ENCODE measurements at regions not wholly inside any gene's neighbourhood (a gene's known extent, or its start where the extent isn't known, plus 50 kb on each side); places are given as distances from the start of the nearest gene placed in this dataset.

- no peak for DNase-seq (ENCODE audit: low read depth in 2 of 3, low spot score in 2 of 3)
These were observed 55.5 kb downstream of the DRD1 start for GRCh38 chr5:175388531-175388930.

- no peak for DNase-seq (ENCODE audit: low read depth in 2 of 3, low spot score in 2 of 3)
These were observed 56.8 kb downstream of the DRD1 start for GRCh38 chr5:175387144-175387543.

GRCh38 chr5:175386526-175386925, 57.5 kb downstream of the DRD1 start:
- DNase-seq (ENCODE audit: low read depth in 2 of 3, low spot score in 2 of 3): no peak

DNA sequence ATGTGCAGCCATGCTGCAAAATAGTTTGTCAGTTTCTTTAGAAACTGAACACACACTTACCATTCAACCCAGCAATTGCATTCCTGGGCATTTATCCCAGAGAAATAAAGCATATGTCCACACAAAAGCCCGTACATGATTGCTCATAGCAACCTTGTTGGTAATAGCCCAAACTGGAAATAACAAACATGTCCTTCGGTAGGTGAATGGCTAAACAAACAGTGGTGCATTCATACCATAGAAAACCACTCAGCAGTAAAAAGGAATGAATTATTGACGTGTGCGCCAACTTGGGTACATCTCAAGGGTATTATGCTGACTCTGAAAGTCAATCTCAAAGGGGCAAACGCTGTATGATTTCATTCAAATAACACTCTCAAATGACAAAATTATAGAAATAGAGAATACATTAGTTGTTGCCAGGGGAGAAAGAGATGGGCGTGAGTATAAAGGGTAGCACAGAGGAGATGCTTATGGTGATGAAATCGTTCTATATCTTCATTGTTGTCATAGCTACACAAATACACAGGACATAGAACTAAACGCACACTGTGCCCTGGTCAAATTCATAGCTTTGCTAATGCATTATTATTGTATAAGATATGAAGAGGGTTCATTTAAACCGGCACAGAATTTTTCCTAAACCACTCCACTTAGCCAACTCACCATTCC, 58.2 kb downstream of the DRD1 start:
- no peak for DNase-seq (ENCODE audit: low read depth in 2 of 3, low spot score in 2 of 3)

DNA sequence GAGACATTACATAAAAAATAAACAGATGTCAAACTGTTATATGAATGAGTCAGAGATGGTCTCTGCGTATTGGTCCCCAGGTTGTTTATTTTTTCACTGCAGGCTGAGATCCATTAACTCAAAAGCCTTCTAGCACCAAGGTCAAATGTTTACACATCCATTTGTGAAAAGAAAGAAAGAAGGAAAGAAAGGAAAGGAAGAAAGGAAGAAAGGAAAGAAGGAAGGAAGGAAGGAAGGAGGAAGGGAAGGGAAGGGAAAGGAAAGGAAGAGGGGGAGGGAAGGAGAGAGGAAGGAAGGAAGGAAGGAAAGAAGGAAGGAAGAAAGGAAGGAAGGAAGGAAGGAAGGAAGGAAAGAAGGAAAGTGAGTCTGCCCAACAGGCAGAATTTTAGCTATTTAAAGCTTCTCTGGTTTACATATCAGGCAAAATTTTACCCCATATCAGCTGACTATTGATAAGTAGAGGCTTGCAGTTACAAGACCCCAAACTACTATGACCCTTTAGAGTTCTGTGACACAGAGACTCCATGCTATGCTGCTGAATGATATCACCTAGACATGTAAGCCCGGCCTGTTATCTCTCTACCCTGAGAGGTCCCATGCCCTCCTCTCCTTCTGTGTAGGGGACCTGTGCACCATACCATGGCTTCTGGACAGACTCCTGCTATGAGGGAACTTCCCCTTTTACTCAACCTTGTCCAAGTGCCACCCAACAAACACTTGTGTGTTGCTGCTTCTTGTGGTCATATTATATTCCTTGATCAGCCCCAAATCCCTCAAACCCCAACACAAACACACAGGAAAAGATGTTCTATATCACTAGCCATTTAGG, 59.0 kb downstream of the DRD1 start:
- DNase-seq (ENCODE audit: low read depth in 2 of 3, low spot score in 2 of 3): no peak

DNA sequence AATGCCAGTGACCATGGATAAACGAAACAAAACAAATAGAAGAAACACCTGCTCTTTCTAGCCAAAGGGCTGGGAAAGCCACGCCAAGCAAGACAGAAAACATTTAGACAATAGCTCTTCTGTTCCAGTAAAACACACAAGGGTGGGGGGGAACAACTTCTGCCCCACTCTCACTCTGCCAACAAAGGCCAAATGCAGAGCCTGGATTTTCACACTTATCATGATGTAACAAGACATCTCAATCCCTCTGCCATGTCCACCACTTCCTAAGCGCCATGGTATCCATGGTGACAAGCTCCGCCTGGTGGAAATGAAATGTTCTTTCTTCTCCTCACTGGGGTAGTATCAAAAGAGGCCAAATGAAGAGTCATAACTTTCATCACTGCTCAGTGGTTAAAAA, 60.6 kb downstream of the DRD1 start:
- DNase-seq (ENCODE audit: low read depth in 2 of 3, low spot score in 2 of 3): no peak

DNA sequence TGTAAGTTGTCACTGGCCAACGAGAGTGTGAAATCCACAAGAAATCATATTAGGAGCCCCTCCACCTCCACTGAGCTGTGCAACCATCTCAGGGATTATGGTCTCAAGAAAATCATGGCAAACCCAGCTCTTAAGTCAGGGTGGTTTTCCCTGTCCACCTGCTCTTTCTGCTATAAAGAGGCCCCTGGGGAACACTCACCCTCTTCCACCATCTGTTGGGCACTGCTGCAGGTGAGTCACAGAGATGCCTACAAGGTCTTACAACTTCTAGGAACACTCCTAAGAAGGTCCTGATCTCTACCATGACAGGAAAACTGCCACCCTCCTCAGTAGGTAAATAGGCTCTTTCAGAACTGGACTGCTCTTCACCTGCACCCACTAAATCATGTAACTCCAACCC, 61.8 kb downstream of the DRD1 start:
- DNase-seq (ENCODE audit: low read depth in 2 of 3, low spot score in 2 of 3): no peak

- DNase-seq (ENCODE audit: low read depth in 2 of 3, low spot score in 2 of 3): no peak
These were observed 62.9 kb downstream of the DRD1 start for GRCh38 chr5:175381130-175381529.

- no peak for DNase-seq (ENCODE audit: low read depth in 2 of 3, low spot score in 2 of 3)
These were observed 63.3 kb downstream of the DRD1 start for GRCh38 chr5:175380701-175381100.

- DNase-seq (ENCODE audit: low read depth in 2 of 3, low spot score in 2 of 3): no peak
These were observed 64.1 kb downstream of the DRD1 start for GRCh38 chr5:175379867-175380266.

- DNase-seq (ENCODE audit: low read depth in 2 of 3, low spot score in 2 of 3): no peak
These were observed 65.4 kb downstream of the DRD1 start for GRCh38 chr5:175378444-175379028.

DNA sequence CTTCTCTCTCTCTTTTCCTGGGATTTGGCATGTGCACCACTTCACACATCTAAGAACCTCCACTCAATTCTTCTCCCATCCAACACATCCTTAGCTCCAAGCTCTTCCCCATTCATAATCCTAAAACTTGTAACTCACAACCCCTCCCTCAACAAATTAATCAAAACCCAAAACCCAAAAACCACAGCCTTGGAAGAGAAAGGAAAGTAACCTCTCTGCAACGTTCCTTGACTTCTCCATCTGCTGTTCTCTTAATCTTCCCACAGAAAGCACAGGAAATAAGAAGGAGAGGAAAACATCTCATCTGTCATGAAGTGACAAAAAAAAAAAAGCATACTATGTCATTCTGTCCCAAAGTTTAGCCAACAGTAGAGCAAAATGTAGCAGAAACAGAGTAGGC, 66.2 kb downstream of the DRD1 start:
- DNase-seq (ENCODE audit: low read depth in 2 of 3, low spot score in 2 of 3): no peak

GRCh38 chr5:175374166-175374875, 69.7 kb downstream of the DRD1 start:
- no peak for DNase-seq (ENCODE audit: low read depth in 2 of 3, low spot score in 2 of 3)

DNA sequence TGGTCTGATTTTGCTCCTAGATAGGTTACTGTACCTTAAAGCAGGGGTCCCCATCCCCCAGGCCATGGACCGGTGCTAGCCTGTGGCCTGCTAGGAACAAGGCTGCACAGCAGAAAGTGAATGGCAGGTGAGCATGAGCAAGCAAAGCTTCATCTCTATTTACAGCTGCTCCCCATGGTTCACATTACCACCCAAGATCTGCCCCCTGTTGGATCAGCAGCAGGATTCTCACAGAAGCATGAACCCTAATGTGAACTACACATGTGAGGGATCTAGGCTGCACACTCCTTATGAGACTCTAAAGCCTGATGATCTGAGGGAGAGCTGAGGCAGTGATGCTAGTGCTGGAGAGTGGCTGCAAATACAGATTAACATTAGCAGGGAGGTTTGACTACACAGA, 78.1 kb downstream of the DRD1 start:
- DNase-seq (ENCODE audit: low read depth in 2 of 3, low spot score in 2 of 3): no peak

DNA sequence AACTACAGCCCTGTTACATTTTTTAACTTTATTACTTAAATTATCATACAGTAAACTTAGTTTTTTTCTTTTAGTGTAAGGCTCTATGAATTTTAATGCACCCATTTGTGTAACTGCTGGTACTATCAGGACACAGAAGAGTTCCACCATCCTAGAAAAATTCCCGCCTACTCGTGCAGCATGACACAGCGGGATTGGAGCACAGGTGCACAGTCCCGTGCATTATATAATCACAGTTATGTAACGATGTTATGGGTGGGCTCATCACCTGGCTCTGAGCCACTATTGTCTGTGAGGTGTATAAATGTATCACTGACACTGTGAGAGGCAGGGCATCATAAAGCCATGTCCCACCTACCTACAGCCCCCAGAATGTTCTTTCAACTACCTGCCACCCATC, 80.7 kb downstream of the DRD1 start:
- no peak for DNase-seq (ENCODE audit: low read depth in 2 of 3, low spot score in 2 of 3)

DNA sequence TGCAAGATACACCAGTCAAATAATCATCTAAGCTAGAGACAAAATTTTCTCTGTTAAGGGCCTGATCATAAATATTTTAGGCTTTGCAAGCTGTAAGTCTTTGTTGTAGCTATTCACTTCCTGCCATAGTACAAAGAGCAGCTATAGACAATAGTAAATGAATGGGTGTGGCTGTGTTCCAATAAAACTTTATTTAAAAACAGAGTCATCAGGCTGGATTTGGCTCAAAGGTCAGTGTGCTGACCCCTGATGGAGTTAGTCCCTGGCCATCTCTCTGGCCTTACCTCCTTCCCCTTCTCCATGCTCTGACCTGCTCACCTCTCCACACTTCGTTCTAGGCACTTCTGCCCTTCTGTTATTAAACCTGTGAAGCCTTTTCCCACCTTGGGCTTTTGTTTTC, 86.0 kb downstream of the DRD1 start:
- no peak for DNase-seq (ENCODE audit: low read depth in 2 of 3, low spot score in 2 of 3)

DNA sequence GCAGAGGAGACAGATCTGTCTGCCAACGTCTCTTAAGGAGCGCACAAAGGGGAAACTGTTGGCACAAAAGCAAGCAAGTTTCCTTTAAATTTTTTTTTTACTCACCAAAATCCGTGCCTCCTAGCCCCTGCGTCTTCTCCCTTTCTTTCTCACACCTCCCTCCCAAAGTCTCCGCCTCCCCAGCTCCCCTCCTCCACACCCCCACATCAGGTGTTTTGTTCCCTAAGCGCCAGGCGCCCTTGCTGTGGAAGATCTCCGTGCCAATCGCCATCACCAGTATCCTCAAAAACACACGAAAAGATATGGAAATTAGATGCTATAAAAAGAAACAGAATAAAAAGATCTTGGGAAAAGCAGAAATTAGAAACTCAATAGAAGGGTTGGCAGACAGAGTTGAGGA, 87.6 kb downstream of the DRD1 start:
- DNase-seq (ENCODE audit: low read depth in 2 of 3, low spot score in 2 of 3): no peak

- no peak for DNase-seq (ENCODE audit: low read depth in 2 of 3, low spot score in 2 of 3)
These were observed 89.0 kb downstream of the DRD1 start for GRCh38 chr5:175354964-175355363.

DNA sequence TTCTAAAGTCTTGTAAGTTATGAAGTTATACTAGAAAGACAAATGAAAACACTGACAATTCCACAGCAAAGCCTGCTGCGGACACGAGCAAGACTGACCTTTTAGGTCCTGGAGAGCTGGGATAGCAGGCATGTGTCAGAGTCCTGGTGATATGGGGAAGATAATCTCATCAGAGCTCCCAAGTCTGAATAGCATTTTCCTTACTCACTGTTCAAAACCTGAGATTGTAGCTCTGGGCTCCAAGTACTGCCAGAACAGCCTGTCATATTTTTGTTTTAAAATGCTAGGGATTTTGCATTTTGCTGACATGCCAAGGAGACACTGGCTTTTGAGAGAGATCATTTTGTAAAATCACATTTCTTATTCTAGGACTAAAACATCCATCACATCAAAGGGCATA, 90.1 kb downstream of the DRD1 start:
- DNase-seq (ENCODE audit: low read depth in 2 of 3, low spot score in 2 of 3): no peak

- DNase-seq (ENCODE audit: low read depth in 2 of 3, low spot score in 2 of 3): no peak
These were observed 91.9 kb downstream of the DRD1 start for GRCh38 chr5:175351897-175352590.

- DNase-seq (ENCODE audit: low read depth in 2 of 3, low spot score in 2 of 3): no peak
These were observed 92.9 kb downstream of the DRD1 start for GRCh38 chr5:175351126-175351525.

Measured in hematopoietic multipotent progenitor cell (in vitro differentiated cells).